ENCODE measurements at regions not wholly inside any gene's neighbourhood (a gene's known extent, or its start where the extent isn't known, plus 50 kb on each side); places are given as distances from the start of the nearest gene placed in this dataset.

GRCh38 chr4:83828601-83829000, 292.7 kb downstream of the GPAT3 start:
- TF ChIP-seq MAX (IDR thresholded peaks at IDR 0.05; ENCODE audit: low read depth, low read length) (no peak), MYC (IDR thresholded peaks at IDR 0.05; ENCODE audit: low read depth, low read length) (no peak), POLR2A (IDR thresholded peaks at IDR 0.05; ENCODE audit: extremely low read depth, insufficient read length) (no peak), CTCF (IDR thresholded peaks at IDR 0.05; ENCODE audit: low read depth, low read length) (no peak)
- H3K4me3 ChIP-seq (ENCODE audit: low read depth, low read length): no peak overlapping the region
- DNase-seq (ENCODE audit: low read depth): no peak

- no peak overlapping the region for H3K4me3 ChIP-seq (ENCODE audit: low read depth, low read length)
- no peak for TF ChIP-seq POLR2A (IDR thresholded peaks at IDR 0.05; ENCODE audit: extremely low read depth, insufficient read length)
- no peak for TF ChIP-seq CTCF (IDR thresholded peaks at IDR 0.05; ENCODE audit: low read depth, low read length)
- TF ChIP-seq MYC (IDR thresholded peaks at IDR 0.05; ENCODE audit: low read depth, low read length): no peak
- no peak for TF ChIP-seq MAX (IDR thresholded peaks at IDR 0.05; ENCODE audit: low read depth, low read length)
- no peak for DNase-seq (ENCODE audit: low read depth)
Observed at GRCh38 chr4:83821493-83821892, 285.6 kb downstream of the GPAT3 start.

GRCh38 chr4:83819582-83819981, 283.7 kb downstream of the GPAT3 start:
- TF ChIP-seq CTCF (IDR thresholded peaks at IDR 0.05; ENCODE audit: low read depth, low read length) (no peak), POLR2A (IDR thresholded peaks at IDR 0.05; ENCODE audit: extremely low read depth, insufficient read length) (no peak), MAX (IDR thresholded peaks at IDR 0.05; ENCODE audit: low read depth, low read length) (no peak)
- H3K4me3 ChIP-seq (ENCODE audit: low read depth, low read length): no peak overlapping the region
- no peak for DNase-seq (ENCODE audit: low read depth)

GRCh38 chr4:83810428-83810827, 274.5 kb downstream of the GPAT3 start:
- DNase-seq (ENCODE audit: low read depth): no peak
- TF ChIP-seq POLR2A (IDR thresholded peaks at IDR 0.05; ENCODE audit: extremely low read depth, insufficient read length): no peak
- no peak for TF ChIP-seq MAX (IDR thresholded peaks at IDR 0.05; ENCODE audit: low read depth, low read length)
- TF ChIP-seq MYC (IDR thresholded peaks at IDR 0.05; ENCODE audit: low read depth, low read length): no peak
- TF ChIP-seq CTCF (IDR thresholded peaks at IDR 0.05; ENCODE audit: low read depth, low read length): no peak
- H3K4me3 ChIP-seq (ENCODE audit: low read depth, low read length): no peak overlapping the region

- no peak for TF ChIP-seq POLR2A (IDR thresholded peaks at IDR 0.05; ENCODE audit: extremely low read depth, insufficient read length)
- TF ChIP-seq MAX (IDR thresholded peaks at IDR 0.05; ENCODE audit: low read depth, low read length): no peak
- no peak for TF ChIP-seq CTCF (IDR thresholded peaks at IDR 0.05; ENCODE audit: low read depth, low read length)
- no peak for TF ChIP-seq MYC (IDR thresholded peaks at IDR 0.05; ENCODE audit: low read depth, low read length)
- no peak for DNase-seq (ENCODE audit: low read depth)
- no peak overlapping the region for H3K4me3 ChIP-seq (ENCODE audit: low read depth, low read length)
Observed at GRCh38 chr4:83809581-83809980, 273.7 kb downstream of the GPAT3 start.

GRCh38 chr4:83793481-83793880, 257.6 kb downstream of the GPAT3 start:
- TF ChIP-seq MYC (IDR thresholded peaks at IDR 0.05; ENCODE audit: low read depth, low read length): no peak
- no peak for TF ChIP-seq POLR2A (IDR thresholded peaks at IDR 0.05; ENCODE audit: extremely low read depth, insufficient read length)
- TF ChIP-seq CTCF (IDR thresholded peaks at IDR 0.05; ENCODE audit: low read depth, low read length): no peak
- no peak for TF ChIP-seq MAX (IDR thresholded peaks at IDR 0.05; ENCODE audit: low read depth, low read length)
- H3K4me3 ChIP-seq (ENCODE audit: low read depth, low read length): no peak overlapping the region
- DNase-seq (ENCODE audit: low read depth): no peak
